ENCODE measurements at regions not wholly inside any gene's neighbourhood (a gene's known extent, or its start where the extent isn't known, plus 50 kb on each side); places are given as distances from the start of the nearest gene placed in this dataset.

- Histone ChIP-seq H3K9me3 (ENCODE audit: control insufficient read depth, low read length) (no peaks in the 10 kb centered on the region), H3K36me3 (ENCODE audit: control insufficient read depth, insufficient read depth, low read length, severe bottlenecking) (no peaks in the 10 kb centered on the region), H3K4me3 (ENCODE audit: low read length) (no peak overlapping the region), H3K9ac (ENCODE audit: low read length) (no peak overlapping the region), H3K4me1 (ENCODE audit: control insufficient read depth, insufficient read depth, low read length) (no peaks in the 10 kb centered on the region), H3K27me3 (replicated peaks; ENCODE audit: control insufficient read depth, insufficient read depth, low read length) (no peaks in the 10 kb centered on the region)
- DNase-seq (ENCODE audit: low read depth): no peak
These were observed 148.3 kb downstream of the IRX2 start for GRCh38 chr5:2603272-2603575.

- H3K36me3 ChIP-seq (ENCODE audit: control insufficient read depth, insufficient read depth, low read length, severe bottlenecking): no peaks in the 10 kb centered on the region
- H3K9me3 ChIP-seq (ENCODE audit: control insufficient read depth, low read length): no peaks in the 10 kb centered on the region
- H3K4me1 ChIP-seq (ENCODE audit: control insufficient read depth, insufficient read depth, low read length): no peaks in the 10 kb centered on the region
- no peaks in the 10 kb centered on the region for H3K27me3 ChIP-seq (replicated peaks; ENCODE audit: control insufficient read depth, insufficient read depth, low read length)
- no peak overlapping the region for H3K4me3 ChIP-seq (ENCODE audit: low read length)
- H3K9ac ChIP-seq (ENCODE audit: low read length): no peak overlapping the region
- no peak for DNase-seq (ENCODE audit: low read depth)
These were observed 148.8 kb downstream of the IRX2 start for GRCh38 chr5:2602451-2603271.

DNA sequence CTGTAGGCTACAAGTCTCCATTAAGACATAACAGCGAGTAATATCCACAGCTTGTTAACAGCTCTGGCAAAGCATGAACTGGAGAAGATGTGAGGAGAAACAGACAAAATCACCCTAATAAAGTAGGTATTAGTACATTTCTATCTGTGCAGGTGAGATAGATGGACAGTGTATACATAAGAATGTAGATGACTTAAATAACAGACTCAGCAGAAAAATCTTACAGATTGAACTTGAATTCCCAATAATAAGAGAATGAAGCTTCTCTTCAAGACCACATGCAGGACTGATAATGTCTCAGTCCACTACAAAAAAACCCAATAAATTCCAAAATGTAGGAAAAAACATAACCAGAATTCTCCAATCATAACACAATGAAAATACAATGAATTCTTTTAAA, 153.0 kb downstream of the IRX2 start:
- DNase-seq (ENCODE audit: low read depth): no peak
- Histone ChIP-seq H3K36me3 (ENCODE audit: control insufficient read depth, insufficient read depth, low read length, severe bottlenecking) (no peaks in the 10 kb centered on the region), H3K9me3 (ENCODE audit: control insufficient read depth, low read length) (peaks cover 8% of the 10 kb centered on the region), H3K27me3 (replicated peaks; ENCODE audit: control insufficient read depth, insufficient read depth, low read length) (no peaks in the 10 kb centered on the region), H3K4me3 (ENCODE audit: low read length) (no peak overlapping the region), H3K9ac (ENCODE audit: low read length) (no peak overlapping the region), H3K4me1 (ENCODE audit: control insufficient read depth, insufficient read depth, low read length) (no peaks in the 10 kb centered on the region)

GRCh38 chr5:2594701-2595100, 156.8 kb downstream of the IRX2 start:
- H3K4me3 ChIP-seq (ENCODE audit: low read length): no peak overlapping the region
- no peaks in the 10 kb centered on the region for H3K27me3 ChIP-seq (replicated peaks; ENCODE audit: control insufficient read depth, insufficient read depth, low read length)
- no peak overlapping the region for H3K9ac ChIP-seq (ENCODE audit: low read length)
- DNase-seq (ENCODE audit: low read depth): no peak
- peaks cover 8% of the 10 kb centered on the region for H3K9me3 ChIP-seq (ENCODE audit: control insufficient read depth, low read length)
- no peaks in the 10 kb centered on the region for H3K36me3 ChIP-seq (ENCODE audit: control insufficient read depth, insufficient read depth, low read length, severe bottlenecking)
- H3K4me1 ChIP-seq (ENCODE audit: control insufficient read depth, insufficient read depth, low read length): no peaks in the 10 kb centered on the region

- Histone ChIP-seq H3K27me3 (replicated peaks; ENCODE audit: control insufficient read depth, insufficient read depth, low read length) (no peaks in the 10 kb centered on the region), H3K4me1 (ENCODE audit: control insufficient read depth, insufficient read depth, low read length) (no peaks in the 10 kb centered on the region), H3K36me3 (ENCODE audit: control insufficient read depth, insufficient read depth, low read length, severe bottlenecking) (no peaks in the 10 kb centered on the region), H3K4me3 (ENCODE audit: low read length) (no peak overlapping the region), H3K9ac (ENCODE audit: low read length) (no peak overlapping the region), H3K9me3 (ENCODE audit: control insufficient read depth, low read length) (peaks cover 8% of the 10 kb centered on the region)
- no peak for DNase-seq (ENCODE audit: low read depth)
These were observed 158.7 kb downstream of the IRX2 start for GRCh38 chr5:2592766-2593165.

- Histone ChIP-seq H3K4me3 (ENCODE audit: low read length) (no peak overlapping the region), H3K4me1 (ENCODE audit: control insufficient read depth, insufficient read depth, low read length) (no peaks in the 10 kb centered on the region), H3K9ac (ENCODE audit: low read length) (no peak overlapping the region), H3K36me3 (ENCODE audit: control insufficient read depth, insufficient read depth, low read length, severe bottlenecking) (no peaks in the 10 kb centered on the region), H3K27me3 (replicated peaks; ENCODE audit: control insufficient read depth, insufficient read depth, low read length) (no peaks in the 10 kb centered on the region), H3K9me3 (ENCODE audit: control insufficient read depth, low read length) (peaks cover 8% of the 10 kb centered on the region)
- no peak for DNase-seq (ENCODE audit: low read depth)
These were observed 159.6 kb downstream of the IRX2 start for GRCh38 chr5:2591777-2592453.

GRCh38 chr5:2588850-2589501, 162.5 kb downstream of the IRX2 start:
- Histone ChIP-seq H3K4me3 (ENCODE audit: low read length) (no peak overlapping the region), H3K36me3 (ENCODE audit: control insufficient read depth, insufficient read depth, low read length, severe bottlenecking) (no peaks in the 10 kb centered on the region), H3K4me1 (ENCODE audit: control insufficient read depth, insufficient read depth, low read length) (no peaks in the 10 kb centered on the region), H3K9ac (ENCODE audit: low read length) (no peak overlapping the region), H3K9me3 (ENCODE audit: control insufficient read depth, low read length) (no peaks in the 10 kb centered on the region), H3K27me3 (replicated peaks; ENCODE audit: control insufficient read depth, insufficient read depth, low read length) (no peaks in the 10 kb centered on the region)
- DNase-seq (ENCODE audit: low read depth): no peak

DNA sequence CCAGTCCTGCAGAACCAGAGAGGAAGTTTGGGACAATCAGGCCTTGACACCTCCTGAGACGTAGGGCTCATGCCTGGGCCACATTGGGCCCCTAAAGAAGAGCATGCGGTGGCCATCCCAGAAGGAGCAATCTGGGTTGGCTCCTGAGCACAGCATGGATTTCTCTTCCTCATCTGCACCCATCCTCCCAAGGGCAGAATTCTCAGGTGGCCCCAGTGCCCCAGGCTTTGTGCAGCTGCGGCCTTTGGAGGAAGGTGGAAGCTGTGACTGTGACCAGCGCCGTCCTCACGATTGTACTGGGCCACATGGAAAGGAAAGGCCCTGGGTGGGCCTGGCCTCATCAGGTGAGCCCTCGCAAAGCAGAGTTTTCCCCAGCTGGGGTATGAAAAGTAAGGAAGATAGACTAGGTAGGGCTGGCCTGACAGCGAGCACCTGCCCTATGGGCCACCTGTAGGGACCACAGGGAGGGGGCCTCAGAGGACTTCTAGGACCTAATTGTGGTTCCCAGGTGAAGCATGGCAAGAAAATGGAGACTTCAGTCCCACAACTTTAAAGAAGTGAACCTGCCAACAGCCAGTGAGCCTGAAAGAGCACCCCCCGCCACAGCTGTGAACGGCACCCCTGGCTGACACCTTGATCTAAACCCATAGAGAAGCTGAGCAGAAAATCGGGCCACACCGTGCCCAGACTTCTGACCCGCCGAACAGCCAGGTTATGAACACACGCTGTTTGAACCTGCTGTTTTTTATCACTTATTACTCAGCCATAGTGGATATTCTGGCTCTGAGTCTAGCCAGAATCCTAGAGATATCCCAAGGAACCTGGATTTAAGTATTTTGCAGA, 164.1 kb downstream of the IRX2 start:
- DNase-seq (ENCODE audit: low read depth): no peak
- H3K27me3 ChIP-seq (replicated peaks; ENCODE audit: control insufficient read depth, insufficient read depth, low read length): no peaks in the 10 kb centered on the region
- no peaks in the 10 kb centered on the region for H3K4me1 ChIP-seq (ENCODE audit: control insufficient read depth, insufficient read depth, low read length)
- H3K9ac ChIP-seq (ENCODE audit: low read length): no peak overlapping the region
- H3K9me3 ChIP-seq (ENCODE audit: control insufficient read depth, low read length): peaks cover 3% of the 10 kb centered on the region
- no peak overlapping the region for H3K4me3 ChIP-seq (ENCODE audit: low read length)
- H3K36me3 ChIP-seq (ENCODE audit: control insufficient read depth, insufficient read depth, low read length, severe bottlenecking): no peaks in the 10 kb centered on the region

DNA sequence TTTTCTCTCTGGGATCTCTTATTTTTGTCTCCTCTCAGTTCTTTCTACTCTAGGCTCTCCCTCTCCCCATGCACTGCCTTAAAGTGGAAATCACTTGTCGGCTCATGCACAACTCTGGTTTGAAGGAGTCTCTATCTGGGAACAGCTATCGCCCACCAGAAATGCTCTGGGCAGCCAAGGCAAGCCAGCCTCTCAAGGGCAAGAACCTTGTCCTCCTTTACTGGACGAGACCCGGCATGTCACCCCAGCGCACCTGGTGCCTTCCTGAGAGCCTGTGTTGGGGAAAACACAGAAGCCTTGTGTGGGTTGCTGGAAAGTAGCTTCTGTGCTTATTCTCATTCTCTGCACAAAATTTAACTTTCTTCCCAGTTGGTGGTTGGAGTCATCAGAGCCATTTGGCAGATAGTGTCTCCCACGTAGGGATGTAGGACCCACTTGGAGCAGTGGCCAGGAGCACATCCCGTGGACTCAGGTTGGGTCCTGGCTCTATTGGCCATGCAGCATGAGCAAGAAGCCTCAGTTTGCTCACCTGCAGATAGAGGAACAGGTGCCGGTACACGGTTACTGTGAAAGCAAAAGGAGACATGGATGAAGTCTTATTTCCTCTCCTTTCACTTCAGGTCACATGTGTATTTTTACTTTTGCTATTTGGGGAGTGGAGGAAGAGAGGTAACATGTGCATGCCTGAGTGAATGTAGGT, 165.3 kb downstream of the IRX2 start:
- DNase-seq (ENCODE audit: low read depth): no peak
- Histone ChIP-seq H3K4me1 (ENCODE audit: control insufficient read depth, insufficient read depth, low read length) (no peaks in the 10 kb centered on the region), H3K4me3 (ENCODE audit: low read length) (no peak overlapping the region), H3K9me3 (ENCODE audit: control insufficient read depth, low read length) (peaks cover 3% of the 10 kb centered on the region), H3K36me3 (ENCODE audit: control insufficient read depth, insufficient read depth, low read length, severe bottlenecking) (no peaks in the 10 kb centered on the region), H3K9ac (ENCODE audit: low read length) (no peak overlapping the region), H3K27me3 (replicated peaks; ENCODE audit: control insufficient read depth, insufficient read depth, low read length) (peaks cover 2% of the 10 kb centered on the region)

DNA sequence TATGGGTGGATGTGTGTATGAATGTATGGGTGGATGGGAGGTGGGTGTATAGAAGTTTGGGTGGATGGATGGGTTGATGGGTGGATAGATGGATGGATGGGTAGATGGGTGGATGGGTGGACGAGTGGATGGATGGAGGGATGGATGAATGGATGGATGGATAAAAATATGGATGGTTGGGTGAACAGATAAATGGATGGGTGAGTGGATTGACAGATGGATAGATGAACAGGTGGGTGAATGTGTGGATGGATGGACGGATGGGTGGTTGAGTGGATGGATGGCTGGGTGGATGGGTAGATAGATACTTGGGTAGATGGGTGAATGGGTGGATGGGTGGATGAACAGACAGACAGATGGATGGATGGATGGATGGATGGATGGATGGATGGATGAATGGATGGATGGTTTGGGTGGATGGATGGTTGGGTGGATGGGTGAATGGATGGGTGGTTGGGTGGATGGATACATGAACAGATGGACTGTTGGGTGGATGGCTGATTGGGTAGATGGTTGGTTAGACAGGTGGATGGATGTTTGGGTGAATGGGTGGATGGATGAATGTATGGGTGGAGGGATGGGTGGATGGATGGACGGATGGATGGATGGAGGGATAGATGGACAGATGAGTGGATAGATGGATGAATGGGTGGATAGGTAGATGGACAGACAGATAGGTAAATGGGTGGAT, 166.8 kb downstream of the IRX2 start:
- Histone ChIP-seq H3K4me1 (ENCODE audit: control insufficient read depth, insufficient read depth, low read length) (no peaks in the 10 kb centered on the region), H3K36me3 (ENCODE audit: control insufficient read depth, insufficient read depth, low read length, severe bottlenecking) (no peaks in the 10 kb centered on the region), H3K9ac (ENCODE audit: low read length) (no peak overlapping the region), H3K4me3 (ENCODE audit: low read length) (no peak overlapping the region), H3K9me3 (ENCODE audit: control insufficient read depth, low read length) (peaks cover 3% of the 10 kb centered on the region), H3K27me3 (replicated peaks; ENCODE audit: control insufficient read depth, insufficient read depth, low read length) (peaks cover 2% of the 10 kb centered on the region)
- no peak for DNase-seq (ENCODE audit: low read depth)

Data from adipocyte (in vitro differentiated cells).